LHCN-M2 (cell line): ENCODE measurements at regions not wholly inside any gene's neighbourhood (a gene's known extent, or its start where the extent isn't known, plus 50 kb on each side); places are given as distances from the start of the nearest gene placed in this dataset.

ENCODE experiments used
- DNase-seq: peaks from one replicate; pipeline ENCODE4 v3.0.0-alpha.2; 2012; ENCODE audit warnings: low read depth

DNA sequence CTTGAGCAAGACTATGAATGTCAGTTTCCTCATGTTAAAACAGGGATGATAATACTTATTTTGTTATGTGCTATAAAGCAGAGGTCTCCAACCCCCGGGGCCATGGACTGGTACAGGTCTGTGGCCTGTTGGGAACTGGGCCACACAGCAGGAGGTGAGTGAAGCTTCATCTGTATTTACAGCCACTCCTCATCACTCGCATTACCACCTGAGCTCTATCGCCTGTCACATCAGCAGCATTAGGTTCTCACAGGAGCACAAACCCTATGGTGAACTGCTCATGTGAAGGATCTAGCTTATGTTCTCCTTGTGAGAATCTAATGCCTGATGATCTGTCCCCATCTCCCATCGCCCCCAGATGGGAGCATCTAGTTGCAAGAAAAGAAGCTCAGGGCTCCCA is 365.3 kb upstream of the SMIM30 start:
- no peak for DNase-seq

DNA sequence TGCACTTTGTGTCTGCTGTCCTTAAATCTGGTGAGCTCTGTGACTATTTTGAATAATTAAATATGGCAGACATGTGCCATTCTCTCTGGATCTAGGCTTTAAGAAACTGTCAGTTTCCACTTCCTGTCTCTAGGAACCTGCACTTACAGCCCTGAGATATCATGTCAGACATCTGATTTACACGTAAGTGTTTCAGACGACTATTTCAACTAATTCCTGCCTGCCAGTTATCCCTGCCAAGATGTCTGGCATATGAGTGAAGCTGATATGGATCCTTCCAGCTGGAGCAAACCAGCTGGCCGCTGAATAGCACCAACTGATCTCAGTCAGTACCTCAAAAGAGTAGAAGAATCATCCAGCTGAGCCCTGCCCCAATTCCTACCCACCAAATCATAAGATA is 362.2 kb upstream of the SMIM30 start:
- no peak for DNase-seq

DNA sequence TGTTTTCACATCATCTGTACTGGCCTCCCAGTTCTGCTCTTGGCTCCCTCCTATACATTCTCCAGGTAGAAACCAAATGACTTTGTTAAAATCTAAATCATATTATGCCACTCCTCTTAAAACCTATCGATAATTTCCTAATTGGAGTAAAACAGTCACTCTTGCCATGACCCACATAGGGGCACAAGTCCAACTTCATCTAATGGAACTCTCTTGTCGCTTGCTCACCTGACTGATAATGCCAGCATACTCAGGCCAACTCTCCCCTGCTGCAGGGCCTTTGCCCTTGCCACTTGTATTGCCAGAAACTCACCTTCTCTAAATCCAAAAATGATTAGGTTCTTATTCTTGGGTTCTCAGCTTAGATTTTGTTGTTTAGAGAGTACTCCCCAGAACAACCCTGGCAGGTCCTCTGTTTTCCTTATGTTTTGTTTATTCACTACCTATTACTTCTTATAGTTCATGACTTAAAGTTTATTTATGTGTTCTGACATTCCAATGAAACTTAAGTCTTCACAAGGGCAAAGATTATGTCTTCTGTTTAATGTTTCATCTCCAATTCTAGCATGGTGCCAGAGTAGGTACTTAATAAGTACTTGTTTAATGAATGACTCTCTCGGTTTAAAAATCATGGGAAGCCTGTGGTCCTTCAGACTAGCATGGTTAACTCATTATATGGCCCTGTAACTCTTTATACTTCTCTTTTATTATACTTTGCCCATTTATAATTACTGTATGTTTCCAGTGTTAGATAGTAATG is 345.9 kb upstream of the SMIM30 start:
- DNase-seq, result no peak

DNA sequence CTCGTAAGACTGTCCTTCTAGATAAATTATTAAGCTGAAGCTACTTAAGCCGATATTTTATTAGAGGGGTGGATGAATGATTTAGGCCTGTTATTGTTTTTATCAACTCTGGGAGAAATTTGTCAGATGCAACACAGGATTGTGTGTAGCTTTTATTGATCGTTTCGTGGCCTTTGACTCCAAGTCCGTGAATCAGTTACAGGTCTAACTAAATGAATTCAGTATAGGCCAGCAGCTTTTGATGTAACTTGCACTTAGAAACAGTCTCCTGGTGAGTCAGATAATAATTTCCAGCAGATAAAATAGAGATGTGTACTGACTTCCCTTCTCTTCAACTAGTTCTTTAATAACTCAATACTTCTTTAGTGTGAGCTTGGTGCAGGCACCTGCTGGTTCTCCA is 341.7 kb upstream of the SMIM30 start:
- no peak for DNase-seq

DNA sequence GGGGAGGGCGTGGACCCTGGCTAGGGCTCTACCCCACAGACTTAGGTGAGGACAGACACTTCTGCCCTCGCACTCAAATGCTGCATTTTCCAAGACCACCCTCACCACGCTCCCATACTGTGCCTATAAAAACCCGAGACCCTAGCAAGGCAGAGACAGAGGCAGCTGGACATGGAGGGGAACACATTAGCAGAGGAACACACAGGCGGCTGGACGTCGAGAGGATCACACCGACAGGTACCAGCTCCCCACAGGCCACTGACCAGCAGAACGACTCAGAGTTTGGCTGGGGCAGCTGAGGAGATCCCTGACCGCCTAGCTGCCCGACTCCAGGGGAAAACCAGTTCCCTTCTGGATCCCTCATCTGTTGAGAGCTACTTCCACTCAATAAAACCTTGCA is 338.2 kb upstream of the SMIM30 start:
- no peak for DNase-seq

DNA sequence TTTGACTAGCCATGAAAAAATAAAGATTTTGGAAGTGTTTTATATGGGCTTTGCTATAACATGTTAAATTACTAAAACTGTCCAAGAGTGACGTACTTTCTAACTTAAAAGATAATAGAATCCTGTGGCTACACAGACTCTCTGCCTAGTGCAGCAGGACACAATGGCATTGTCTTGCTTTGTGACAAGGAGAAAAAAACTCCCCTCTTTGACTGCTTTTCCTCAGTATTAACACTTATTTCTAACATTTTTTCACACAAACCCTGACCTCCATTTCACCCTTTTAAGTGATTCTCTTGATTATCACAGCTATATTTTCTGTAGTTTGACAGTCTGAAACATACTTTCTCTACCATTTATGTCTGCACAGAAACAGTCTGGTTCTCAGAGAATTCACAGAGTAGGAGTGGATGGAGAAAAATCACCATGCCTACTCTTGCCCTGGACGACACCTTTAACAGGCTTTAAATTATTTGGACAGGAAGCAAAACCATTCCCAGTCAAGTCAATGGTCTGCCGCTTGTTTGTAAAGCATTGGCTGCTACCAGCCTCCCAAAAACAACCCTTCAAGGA is 336.3 kb upstream of the SMIM30 start:
- DNase-seq, result no peak

DNA sequence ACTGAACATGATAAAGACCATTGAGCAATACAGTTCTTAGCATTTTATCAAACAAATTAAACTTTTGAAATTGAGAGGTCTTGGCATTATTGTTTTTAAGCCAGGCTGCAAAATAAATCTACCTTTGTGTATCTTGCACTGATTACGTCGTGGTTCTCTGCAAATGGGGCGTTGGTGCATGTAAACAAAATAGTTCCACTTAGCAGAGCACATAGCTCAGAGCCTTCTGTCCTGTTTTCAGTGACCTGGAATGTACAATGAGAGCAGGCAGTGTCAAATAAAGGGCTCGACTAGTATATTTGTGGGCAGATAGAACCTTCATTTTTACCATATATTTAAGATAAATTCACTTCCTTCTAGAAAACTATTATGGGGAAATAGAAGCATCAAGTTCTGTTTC is 333.9 kb upstream of the SMIM30 start:
- no peak for DNase-seq

DNA sequence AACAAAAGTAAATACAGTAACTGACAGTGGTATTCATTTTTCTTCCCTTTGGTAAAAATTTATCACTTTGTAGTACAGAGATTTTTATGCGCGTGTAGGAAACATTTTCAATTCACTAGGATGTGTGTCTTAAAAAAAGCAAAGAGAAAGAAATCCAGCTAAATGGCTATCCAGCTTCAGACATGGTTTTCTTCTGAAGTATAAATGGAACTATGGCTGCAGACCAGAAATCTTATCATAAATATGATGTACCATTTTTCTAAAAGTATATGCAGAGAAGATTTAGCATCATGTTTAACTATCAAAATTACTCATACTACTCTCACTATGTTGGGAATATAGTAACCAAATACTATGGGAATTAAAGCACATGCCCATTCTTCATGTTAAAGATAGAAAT is 328.4 kb upstream of the SMIM30 start:
- no peak for DNase-seq

DNA sequence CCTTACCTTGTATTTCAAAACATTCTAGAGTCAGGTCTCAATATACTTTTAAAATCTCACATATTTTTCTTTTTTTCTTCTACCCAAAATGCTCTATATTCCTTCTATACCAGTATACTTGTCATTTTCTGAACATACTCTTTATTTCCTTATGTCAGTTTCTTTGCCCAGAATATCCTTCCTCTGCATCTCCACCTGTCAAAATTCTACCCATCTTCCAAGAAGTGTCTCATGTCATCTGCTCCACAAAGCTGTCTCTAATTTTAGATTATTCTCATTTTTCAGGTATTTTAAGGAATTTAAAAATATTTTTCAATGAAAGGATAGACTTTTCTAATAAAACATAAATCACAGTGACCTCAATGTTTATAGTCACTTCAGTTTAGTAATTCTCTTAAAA is 328.0 kb upstream of the SMIM30 start:
- DNase-seq, result no peak

DNA sequence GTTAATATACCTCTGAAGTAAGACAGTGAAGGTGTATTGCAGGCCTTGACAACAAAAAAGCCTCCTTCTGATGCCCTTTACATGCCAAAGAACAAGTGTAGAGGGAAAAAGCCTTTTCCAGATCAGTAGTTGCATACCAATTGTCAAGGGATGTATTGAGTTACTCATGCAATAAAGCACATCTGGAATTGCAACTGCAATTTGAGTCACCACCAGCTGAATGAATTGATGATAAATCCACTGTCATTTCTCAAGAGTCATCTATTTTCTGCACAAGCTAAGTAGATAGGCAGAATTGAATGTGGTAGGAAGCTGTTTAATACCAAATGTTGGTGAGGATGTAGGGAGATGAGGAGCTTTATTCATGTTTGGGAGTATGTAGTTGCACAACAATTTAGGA is 325.9 kb upstream of the SMIM30 start:
- DNase-seq, result peak; percentile 46

DNA sequence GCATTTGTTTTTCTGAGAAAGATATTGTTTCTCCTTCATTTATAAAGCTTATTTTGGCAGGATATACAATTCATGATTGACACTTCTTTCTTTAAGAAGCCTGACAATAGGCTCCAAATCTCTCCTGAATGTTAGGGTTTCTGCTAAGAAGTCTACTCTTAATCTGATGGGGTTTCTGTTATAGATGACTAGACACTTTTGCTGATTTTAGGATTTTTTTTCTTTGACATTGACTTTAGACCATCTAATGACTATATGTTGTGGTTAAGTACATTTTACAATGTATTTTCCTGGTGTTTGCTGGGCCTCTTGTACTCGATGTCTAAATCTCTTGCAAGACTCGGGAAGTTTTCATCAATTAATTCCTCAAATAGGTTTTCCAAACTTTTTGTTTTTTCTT is 321.8 kb upstream of the SMIM30 start:
- no peak for DNase-seq

DNA sequence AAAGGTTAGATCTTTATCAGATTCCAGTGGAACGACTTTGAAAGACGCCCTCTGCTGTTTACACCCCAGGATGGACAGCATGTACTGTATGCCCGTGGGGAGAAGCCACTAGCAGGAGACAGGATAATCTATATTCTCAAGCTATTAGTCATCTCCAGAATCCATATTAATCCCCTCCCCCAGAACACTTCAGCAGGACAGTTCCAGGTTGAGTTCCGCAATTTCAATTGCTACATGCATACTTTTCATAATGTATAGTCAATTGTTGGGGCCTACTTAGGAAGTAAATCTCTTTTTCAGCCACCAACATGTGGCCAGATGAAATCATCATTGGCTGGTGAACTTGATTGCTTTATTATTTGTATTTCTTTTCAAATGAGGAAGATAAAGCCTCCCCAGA is 313.1 kb upstream of the SMIM30 start:
- DNase-seq, result no peak

DNA sequence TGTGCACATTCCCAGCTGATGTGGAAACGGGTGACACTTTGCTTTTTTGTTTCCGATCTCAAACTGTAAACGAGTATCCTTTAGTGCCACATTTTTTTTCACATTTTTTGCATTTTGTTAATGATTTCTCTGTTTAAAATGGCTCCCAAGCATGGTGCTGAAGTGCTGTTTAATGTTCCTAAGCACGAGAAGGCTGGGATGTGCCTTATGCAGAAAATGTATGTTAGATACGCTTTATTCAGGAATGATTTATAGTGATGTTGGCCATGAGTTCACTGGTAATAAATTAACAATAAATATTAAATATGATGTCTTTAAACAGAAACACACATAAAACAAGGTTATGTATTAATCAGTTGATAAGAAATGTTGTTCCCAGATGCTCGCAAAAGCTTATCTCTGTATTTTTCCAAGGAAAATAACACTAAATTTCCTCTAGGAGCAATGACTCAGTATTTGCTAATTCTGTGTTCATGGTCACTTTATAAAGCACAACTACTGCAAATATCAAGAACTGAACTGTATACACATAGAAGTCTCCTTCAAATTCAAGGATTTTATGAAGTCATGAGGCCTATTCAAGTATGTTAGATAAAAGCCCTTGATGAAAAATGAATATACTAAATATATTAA is 305.9 kb upstream of the SMIM30 start:
- no peak for DNase-seq

DNA sequence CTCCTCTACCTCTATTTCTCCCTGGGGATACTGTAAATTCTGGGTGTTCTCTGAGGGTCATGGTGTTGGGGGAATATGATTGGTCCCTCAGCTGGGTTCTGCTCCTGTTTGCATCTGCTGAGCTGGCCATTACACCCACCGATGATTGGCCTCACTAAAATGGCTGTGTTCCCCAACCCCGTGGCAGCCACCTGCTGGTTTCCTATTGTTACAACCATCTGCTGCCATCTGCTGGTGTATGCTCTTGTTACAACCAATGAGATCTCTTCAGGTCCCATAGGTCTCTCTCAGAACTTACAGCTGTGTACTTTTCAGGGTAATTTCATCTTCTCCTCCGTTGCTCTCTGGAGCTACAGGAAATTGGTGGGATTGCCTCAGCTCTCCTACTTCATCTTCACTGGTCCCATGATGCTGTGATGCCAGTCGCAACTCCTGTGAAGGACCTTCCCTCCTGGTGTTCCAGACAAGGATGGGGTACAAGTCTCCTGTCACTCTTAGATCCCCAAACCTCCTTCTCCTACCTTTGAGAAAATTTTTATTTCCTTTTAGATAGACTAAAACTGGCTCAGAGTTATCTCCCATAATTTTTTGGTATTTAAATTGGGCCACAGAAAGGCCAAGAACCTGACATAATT is 303.5 kb upstream of the SMIM30 start:
- DNase-seq, result peak; percentile 85

DNA sequence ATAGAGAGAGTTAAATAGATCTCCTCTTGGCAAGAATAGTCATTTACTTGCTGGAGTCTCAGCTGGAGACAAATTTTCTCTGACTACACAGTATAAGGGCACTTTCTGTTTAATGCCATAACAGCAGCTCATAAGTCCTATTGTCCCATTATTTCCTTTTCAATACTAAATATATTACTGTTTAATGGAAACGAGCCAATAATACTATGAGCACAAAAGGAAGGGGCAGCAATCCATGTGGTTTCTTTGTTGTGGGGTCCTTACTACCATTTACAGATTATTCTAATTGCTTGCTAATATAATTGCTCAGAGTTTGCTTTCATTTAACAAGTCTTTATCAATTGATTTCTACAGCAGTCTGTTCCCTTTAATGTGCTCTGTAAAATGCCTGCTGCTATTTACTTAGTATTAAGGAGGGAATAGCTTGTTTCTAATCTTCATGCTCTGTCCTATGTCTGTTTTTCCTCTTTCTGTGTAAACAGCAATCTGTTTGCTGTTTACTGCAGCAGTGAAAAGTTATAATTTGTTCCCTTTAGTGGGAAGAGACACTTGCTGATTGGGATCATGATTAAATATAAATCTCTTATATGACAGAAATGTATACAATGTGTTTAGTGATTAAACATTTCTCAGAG is 296.2 kb upstream of the SMIM30 start:
- no peak for DNase-seq

DNA sequence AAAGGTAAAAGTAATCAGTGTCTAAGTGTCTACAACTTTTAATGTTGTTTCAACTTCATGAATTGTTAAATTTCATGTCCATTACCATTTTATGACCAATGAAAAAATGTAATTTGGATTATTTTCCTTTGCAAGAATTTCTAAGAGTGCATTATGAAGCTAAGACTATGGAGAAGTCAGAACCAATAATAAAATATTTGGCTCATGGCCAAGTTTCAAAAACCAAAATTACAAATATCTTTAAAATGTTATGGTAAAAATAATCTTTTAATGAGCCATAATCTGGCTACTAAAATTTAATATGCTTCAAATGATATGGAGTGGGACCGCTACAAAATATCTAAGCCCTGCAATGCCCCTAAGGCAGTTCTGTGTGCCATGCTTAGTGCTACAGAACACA is 294.1 kb upstream of the SMIM30 start:
- no peak for DNase-seq

DNA sequence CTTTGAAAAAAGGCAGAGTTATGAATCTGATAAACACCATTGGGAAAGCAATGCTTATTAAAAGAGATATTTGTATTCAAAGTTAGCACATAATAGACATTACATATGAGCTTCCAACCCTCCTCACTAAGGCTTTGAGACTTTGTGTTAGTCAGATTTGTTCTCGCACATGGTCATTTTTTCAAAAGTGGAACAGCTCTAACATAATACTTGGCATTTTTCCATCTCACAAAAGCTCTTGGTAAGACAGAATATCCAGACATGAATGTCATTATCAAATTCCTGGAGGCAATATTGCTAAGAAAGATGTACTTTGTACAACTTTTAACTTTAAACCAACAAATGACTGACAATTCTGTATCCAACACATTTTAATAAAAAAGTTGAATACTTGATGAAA is 292.4 kb upstream of the SMIM30 start:
- DNase-seq, result no peak

DNA sequence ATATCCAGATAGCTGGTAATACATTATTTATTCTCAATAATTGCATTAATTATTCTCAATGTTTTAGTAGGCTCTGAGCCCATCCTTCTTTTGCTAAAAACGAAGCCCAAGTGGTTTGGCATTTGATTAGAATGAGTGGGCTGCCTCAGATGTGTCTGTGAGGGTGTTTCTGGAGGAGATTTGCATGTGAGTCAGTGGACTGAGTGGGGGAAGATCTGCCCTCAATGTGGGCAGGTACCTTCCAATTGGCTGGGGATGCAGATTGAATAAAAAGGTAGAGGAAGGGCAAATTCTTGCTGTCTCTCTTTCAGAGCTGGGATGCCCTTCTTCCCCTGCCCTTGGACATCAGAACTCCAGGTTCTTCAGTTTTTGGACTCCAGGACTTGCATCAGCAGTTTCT is 290.6 kb upstream of the SMIM30 start:
- DNase-seq, result no peak

DNA sequence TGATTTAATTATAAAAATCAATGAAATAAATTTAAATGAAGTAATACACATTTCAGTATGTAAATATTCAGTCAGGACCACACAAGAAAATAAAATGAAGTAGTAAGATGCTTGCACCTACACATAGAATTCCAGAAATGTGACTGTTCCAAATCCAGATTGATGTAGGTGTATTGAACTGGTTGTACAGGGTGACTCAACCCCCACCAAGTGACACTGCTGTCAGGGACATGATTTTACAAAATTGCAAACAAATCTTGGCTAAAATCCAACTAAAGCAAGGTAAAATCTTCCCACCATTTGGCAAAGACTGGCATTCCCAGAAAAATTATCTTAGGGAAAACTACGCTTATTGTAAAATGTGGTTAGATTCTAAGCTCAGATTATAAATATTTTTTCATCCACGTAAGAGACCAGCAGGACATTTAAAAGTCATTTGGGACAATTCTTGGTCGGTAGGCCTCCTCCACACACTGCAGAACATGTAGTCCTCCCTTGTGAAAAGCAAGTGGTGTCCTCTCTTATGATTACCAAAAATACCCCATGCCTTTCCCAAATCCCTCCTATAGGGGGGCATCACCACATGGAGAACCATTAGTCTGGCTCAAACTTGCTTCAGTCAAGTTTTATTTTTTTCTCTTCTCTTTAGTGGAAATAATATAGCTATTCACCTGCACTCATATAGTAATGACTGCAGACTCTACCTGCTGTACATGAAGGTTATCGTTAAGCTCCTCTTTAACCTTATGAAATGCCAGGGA is 287.1 kb upstream of the SMIM30 start:
- DNase-seq, result no peak

DNA sequence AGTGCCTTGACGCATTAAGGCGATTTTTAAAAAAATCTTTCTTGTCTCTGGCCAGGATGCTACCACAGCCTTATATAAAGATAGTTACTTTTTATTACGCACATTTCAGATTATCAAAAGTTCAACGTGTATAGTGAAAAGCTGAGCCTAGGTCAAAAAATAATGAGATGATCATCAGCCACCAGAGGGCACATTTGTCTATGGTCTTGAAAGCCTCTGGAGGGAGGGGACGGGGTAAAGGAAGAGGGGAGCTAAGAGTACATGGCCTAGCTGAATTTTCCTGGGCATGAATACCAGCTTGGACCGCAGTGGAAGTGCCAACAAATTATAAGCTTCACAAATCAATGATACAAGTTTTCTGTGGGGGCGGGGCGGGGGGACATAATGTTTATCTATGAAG is 285.9 kb upstream of the SMIM30 start:
- peak; percentile 32 for DNase-seq

DNA sequence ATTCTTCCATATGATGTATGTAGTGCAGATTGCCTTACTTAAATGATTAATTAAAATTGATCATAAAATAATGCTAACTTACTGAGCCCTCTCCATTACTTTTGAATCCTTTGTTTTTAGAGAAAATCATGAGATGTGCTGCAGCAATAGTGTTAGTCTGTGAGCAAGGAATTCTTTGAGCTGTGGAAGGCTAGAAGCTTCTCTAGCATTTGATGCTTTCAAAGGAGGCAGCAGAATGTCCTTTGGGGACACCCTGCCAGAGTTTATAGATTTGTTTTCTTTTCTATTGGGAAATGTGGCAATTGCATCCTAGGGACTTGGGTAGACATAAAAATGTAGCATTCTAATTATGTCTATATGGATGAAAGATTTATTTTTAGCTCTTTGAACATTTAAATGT is 284.1 kb upstream of the SMIM30 start:
- no peak for DNase-seq

DNA sequence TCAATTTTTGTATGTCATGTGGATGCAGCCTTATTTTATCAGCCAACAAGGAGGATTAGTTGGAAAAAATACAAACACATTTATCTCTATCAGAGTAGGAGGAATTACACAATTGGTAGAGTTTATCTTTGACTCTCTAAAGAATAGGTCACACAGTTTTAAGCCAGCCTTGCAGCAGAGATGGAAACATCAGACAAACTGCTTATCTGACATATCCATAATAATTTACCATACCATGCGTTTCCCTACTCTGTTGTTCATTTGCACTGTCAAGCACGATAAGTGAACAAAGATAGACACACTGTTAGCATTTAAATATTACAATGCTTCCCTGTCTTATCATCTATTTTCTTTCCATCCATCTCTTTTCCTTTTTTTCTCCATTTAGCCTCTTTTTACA is 283.7 kb upstream of the SMIM30 start:
- DNase-seq, result no peak
